ENCODE measurements at regions not wholly inside any gene's neighbourhood (a gene's known extent, or its start where the extent isn't known, plus 50 kb on each side); places are given as distances from the start of the nearest gene placed in this dataset.
"Not testable (repeated sequence)": the region's sequence is repeated elsewhere in the genome, so short reads cannot be mapped to it uniquely, and the experiment has no call there.

DNA sequence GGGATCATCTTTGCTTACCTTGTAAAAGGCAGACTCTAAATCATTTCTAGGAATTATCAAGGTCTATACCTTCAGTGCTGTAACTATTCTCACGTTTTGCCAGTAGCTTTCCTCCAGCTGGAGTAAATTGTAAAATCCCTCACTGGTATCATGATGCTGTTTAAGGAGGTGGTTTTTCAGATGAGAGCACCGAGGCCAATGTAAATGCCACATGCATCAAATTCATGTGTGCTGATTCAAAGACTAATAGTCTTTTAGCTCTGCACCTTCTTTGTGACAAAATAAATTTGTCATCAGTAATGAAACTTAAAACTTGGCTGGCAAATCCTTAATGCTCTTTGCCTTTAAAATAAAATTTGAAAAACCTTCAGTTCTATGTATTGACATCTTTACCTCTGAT lies 503.8 kb downstream of the SETD4 start:
- WGBS, 3 donors, result 40 to 63% (median 43%) methylated on average over 2 of the region's 2 CpGs
- H3K27ac ChIP-seq (ENCODE audit: low read depth, low read length), result no peak overlapping the region

DNA sequence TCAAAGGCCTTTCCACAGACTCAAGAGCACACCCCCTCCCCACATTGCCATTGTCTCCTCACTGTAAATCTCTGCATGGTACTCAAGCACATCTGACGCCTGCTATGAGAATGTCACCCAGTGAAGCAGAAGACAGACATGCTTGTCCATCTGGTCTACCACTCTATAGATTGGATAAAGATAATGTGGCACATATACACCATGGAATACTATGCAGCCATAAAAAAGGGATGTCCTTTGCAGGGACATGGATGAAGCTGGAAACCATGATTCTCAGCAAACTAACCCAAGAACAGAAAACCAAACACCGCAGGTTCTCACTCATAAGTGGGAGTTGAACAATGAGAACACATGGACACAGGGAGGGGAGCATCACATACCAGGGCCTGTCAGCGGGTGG lies 503.4 kb upstream of the RUNX1 start:
- WGBS, 3 donors, result 93 to 95% (median 95%) methylated on average over 3 of the region's 3 CpGs

DNA sequence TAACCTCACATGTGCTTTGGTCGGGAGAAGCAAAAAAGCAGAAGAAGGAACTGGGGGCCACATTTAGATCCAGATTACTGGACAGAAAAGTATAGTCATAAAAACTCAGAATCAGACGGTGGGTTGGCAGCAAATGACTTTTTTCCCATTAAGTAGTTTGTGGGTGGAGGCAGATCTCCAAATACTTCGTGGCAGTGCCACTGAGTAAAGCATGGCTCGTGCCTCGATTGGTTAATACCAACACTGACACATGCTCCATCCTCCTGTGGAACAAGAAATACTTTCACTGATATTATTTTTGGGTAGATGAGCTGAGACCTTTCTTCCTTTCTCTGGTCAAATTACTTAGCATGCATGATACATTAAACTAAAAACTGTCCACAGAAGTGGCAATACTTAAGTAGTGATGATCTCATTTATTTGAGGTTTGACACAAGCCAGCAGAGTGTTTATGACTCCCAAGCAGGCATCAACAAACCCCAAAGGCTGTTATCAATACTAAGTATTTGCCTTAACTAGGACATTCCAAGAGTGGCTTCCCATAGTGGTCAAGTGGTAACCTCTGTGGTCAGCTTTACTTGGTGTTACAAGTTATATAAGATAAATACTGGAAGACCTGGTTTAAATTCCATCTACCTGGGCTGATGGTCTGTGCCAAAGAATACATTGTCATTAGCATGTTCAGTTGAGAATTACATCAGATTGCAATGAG lies 500.0 kb upstream of the RUNX1 start:
- WGBS, 3 donors, result 83 to 92% (median 85%) methylated on average over 5 of the region's 5 CpGs
- no peak overlapping the region for H3K27ac ChIP-seq (ENCODE audit: low read depth, low read length)

More for the DNA sequence above, 503.4 kb upstream of the RUNX1 start:
- not testable (repeated sequence) for H3K27ac ChIP-seq (ENCODE audit: low read depth, low read length)

DNA sequence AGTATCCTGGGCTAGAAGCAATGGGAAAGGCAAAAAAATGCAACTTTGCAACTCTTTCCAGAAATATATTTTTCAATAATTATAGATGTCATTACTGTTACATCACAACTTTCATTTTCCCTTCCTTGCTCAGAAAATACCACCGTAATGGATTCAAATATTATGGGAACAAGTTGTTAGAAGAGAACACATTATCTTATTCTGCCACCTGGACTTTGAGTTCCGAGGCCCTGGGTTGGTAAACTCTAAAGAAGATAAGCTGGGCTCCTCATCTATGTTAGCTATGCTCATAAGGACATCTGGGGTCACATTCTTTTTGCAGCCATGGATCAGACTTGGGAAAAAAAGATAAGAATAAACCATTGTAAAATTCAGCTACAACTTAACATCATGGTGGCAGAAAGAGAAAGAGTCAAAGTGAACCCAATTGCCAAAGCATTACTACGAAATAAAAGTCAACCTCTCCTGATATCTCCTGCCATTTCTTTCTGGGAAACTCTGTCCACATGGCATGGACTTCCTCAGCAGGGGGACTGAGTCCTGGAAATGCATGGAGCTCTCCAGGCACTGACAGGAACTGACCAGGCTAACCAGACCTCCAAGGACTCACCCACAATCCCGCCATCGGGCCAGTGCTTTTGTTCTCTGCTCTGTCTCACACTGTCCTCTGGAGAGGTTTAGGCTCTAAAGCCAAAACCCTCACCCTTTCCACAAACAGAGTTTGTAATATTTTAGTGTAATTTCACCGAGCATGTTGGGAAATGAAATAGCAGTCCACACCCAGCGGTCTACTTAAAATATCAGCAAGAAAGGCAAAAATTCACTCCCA lies 499.1 kb upstream of the RUNX1 start:
- H3K27ac ChIP-seq (ENCODE audit: low read depth, low read length), result no peak overlapping the region
- 72 to 84% (median 84%) methylated on average over 7 of the region's 7 CpGs for WGBS, 3 donors

DNA sequence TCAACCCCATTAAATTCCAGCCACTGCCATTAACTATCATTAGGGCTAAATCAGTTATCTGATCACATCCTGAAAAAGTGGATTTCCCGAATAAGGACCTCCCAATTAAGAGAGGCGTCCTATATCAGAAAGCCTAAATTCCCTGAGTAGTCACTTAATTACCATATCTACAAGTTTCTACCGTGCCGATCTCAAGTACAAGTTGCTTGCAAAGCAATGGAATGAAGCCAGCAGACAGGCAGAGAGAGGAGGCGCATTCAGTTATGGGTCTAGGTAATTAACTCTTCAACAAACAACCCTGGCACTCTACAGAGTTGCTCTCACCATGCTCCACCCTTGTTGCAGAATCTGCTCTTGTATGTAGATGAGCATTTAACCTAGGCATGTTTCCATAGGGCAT lies 494.6 kb upstream of the RUNX1 start:
- WGBS, 3 donors, result 62 to 74% (median 69%) methylated on average over 5 of the region's 5 CpGs
- H3K27ac ChIP-seq (ENCODE audit: low read depth, low read length), result no peak overlapping the region

DNA sequence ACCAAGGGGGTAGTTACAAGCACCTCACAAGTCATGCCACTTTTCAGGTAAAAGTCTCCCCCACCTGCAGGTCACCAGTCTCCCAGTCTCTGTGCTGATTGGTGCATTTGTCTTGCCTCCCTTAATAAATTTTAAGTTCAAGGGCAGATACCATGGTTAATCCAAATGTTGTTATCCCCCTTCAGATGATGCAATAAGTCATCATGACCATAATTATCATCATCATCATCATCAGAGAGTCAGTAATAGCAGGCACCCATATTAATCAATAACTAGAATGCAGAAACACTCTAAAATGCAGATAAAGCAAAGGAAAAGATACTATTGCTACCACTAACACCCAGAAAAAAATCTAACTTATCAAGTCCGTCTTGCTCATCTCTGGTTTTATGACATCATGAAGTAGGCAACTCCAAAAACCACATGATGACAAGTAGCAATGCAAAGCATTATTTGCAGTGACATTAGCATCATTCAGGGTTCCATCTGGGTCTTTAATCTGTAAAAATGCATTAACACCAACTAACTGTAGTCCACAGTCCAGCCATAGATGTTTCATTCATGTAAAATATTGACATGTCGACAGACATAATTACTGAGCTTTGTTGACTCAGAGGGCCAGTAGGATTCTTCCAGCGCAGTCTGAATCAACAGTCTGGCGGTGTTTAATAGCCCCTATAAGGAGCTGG lies 492.0 kb upstream of the RUNX1 start:
- no peak overlapping the region for H3K27ac ChIP-seq (ENCODE audit: low read depth, low read length)
- 84 to 91% (median 88%) methylated on average over 4 of the region's 4 CpGs for WGBS, 3 donors

DNA sequence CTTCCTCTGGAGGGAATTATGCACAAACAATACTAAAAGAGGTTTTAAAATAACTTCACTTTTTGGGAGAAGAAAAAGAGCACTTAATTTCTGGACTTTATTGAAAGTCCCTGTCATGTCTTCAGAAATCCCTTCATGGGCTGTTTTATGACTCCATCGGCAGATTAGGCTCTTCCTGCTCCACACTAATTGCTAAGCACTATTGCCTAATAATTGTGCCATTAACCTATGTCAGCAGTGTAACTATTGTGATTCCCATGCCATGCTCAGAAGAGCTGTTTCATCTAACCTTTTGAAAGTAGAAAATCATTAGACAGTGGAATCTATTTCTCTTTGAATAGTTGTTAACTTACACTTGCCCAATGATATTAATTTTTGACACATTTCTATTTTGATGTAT lies 489.3 kb upstream of the RUNX1 start:
- 42 to 68% (median 60%) methylated on average over 1 of the region's 1 CpG for WGBS, 3 donors

DNA sequence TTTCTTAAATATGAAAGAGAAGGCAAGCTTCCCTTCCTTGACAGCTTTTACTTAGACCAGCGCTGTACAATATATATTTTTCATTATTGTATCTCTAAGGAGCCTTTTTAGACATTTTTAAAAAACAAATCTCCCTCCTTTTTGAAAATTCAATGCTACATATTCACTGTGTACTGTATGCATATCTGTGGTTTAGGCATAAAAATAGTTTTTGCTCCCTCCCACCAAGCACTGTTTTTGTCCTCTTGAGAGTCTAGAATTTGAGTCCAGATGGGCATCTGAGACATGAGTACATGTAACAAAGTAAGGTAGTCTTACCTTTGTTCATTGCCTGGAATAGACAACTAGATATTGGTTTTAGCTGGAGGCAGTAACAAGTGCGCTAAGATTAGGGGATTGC lies 488.5 kb upstream of the RUNX1 start:
- WGBS, 3 donors, result 95 to 99% (median 98%) methylated on average over 2 of the region's 2 CpGs

More for the DNA sequence above, 489.3 kb upstream of the RUNX1 start:
- H3K27ac ChIP-seq (ENCODE audit: low read depth, low read length), result no peak overlapping the region

DNA sequence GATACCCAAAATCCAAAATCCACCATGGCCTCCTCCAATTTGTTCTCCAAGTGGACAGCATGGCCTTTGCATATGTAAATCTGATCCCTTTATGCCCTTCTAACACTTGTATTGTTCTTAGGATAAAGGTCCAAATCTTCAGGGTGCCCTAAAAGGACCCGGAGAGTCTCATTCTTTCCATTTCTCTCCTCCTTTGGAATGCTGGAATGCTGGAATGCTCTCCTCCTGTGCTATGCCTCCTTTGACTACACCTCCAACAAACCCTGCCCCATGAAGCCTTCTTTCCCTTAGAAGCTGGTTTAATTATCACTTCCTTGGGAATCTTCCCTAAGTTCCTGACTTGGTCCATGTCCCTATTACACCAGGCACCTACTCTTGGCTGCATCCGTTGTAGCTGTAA lies 484.8 kb upstream of the RUNX1 start:
- 94 to 97% (median 96%) methylated on average over 2 of the region's 2 CpGs for WGBS, 3 donors
- no peak overlapping the region for H3K27ac ChIP-seq (ENCODE audit: low read depth, low read length)

More for the DNA sequence above, 488.5 kb upstream of the RUNX1 start:
- no peak overlapping the region for H3K27ac ChIP-seq (ENCODE audit: low read depth, low read length)

DNA sequence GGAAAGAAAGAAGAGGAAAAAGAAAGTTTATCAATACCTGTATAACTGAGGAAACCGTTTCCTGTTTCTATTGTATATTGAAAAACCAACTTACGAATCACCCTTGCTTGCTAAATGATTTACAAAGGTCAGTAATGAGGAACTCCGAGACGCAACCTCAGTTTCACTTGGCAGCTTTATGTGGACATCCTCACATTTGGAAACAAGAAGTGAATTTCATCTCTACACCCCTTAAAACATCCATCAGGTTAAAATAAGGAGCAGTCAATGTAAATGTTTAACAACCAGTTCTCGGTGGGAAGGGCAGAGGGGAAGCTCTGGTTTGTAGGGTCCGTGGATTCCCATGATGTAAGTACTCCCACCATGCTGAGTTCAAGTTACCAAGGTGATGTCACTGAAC lies 481.7 kb upstream of the RUNX1 start:
- WGBS, 3 donors, result 54 to 89% (median 64%) methylated on average over 6 of the region's 6 CpGs
- no peak overlapping the region for H3K27ac ChIP-seq (ENCODE audit: low read depth, low read length)

DNA sequence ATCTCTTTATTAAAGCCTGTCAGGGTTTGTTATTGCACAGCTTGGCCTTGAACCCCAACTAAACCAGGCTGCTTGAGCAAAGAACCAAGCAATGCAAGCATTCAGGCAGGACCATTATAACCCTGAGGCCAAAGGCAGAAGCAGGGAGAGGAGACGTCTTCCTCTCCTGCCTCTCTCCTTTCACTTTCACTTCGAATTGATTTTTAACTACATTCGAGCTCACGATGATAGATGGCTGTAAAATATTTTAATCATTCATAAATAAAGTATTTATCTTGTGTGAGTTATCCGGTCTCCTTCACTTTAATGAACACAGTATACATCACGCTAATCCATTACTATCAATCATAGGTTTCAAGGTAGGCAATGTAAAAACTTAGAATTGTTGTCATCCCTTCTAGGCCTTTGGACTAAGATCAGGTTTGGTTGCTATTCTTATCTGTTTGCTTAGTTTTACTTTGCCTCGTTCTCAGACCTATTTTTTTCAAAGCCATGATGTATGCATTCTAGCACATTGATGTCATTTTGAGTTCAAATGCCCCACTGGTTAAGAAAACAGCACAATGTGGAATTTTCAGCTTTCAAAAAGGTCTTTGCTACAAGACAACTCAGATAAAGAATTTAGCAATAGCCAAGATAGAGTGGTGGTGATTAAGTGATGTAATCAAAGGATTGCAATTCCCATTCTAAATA lies 480.2 kb upstream of the RUNX1 start:
- WGBS, 3 donors, result 13 to 25% (median 19%) methylated on average over 7 of the region's 7 CpGs
- peak overlapping the region; percentile 11 for H3K27ac ChIP-seq (ENCODE audit: low read depth, low read length)

DNA sequence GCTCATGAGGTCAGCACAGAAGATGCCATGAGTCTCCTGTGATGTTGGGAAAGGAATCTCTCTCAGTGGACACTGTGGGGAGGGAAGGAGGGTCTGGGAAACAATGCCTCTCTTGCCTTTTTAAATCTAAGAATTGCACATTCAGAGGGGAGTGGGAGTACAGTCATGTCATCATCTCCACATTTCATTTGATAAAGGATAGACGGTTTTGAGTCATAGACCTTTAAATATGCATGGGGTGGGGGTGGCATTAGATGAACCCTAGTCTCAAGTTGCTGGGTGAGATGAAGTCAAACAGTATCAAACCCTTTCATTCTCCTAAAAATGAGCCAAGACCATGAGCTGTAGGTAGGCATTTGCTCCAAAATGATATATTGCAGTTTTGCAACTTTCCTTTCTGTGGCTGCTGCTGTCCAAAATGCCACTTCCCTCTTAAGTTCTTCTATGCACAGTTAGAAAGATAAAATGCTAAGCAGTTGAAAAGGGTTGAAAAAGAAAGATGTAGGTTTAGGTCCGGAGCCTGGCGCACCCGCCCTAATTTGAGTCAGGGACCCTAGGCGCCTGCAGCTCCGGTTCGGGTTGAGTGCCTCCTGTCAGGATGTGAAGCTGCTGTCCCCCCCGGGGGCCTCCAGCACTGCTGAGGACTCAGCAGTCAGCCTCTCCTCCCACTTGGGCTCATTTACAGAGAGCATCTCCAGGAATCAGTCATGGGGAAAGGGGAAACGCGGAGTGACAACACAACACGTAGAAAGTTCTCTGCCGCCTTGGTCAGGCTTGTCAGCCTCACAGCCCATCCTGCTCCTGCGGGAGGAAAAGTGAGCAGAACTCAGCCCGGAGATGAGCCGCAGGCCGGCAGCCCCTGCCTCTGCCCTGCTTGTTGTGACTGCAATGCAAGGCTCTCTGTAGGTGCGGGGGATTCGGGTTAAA lies 479.3 kb upstream of the RUNX1 start:
- H3K27ac ChIP-seq (ENCODE audit: low read depth, low read length), result peak overlapping the region; percentile 11
- WGBS, 3 donors, result 28 to 64% (median 37%) methylated on average over 18 of the region's 18 CpGs

DNA sequence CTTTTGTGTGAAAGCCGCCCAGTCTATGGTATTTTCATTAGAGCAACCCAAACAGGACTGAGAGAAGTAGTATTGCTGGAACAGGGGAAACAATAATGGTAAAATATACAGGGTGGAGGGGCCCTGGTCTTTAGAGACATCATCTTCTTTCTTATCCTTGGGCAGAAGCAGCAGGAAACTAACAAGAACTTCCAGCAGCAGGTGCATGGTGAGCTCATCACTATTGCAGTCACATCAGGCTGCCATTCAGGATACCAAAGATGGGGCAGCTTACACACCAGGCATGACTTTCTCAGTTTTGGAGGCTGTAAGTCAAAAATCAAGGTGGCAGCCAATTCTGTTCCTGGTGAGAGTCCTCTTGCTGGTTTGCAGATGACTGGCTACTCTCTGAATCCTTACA lies 478.3 kb upstream of the RUNX1 start:
- 95 to 100% (median 100%) methylated on average over 1 of the region's 1 CpG for WGBS, 3 donors
- no peak overlapping the region for H3K27ac ChIP-seq (ENCODE audit: low read depth, low read length)

DNA sequence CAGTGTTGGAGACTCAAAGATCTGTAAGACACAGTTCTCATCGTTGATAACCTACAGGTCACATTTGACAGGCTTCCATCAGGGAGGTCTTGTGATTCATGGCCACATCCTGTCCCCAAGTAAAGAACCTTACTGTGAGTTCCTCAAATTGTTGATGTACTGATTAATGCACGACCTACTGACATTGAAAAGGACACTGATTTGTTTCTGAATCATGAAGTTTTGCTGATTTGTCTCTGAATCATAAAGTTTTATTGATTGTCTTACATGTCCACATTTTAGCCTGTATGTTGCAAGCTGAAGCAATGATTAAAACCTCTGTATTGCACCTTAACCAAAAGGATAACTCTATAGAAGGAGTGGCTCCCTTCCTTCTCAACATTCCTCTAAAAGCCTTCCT lies 476.3 kb upstream of the RUNX1 start:
- no peak overlapping the region for H3K27ac ChIP-seq (ENCODE audit: low read depth, low read length)
- WGBS, 3 donors, result 37 to 47% (median 37%) methylated on average over 2 of the region's 2 CpGs

DNA sequence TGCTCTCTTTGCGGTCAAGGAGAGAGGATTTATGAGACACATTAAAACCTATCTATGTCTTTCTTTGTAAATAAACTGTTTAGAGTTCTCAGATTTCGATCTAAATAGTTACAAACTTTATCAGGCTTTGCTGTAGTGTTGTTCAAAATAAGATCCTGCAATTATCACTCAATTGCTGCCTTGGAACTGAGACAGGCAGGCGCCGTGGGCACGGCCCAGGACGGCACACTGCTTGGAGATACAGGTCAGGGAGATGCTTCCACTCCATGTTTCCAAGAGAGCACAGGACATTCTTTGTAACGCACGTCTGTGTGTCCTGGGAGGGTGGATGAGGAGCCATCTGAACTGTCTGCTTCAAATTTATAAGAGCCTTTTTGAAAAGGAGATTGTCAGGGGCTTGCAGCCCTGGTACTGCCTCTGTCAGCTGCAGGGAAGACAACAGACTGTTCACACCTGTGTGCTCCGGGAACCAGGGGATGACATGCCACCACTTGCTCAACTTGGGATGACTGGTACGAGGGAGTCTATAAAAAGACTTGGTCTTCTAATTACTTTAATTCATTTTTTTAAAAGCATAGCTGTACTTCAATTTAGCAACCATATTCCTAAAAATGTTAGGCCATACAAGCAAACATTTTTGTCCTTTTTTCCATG lies 472.9 kb upstream of the RUNX1 start:
- no peak overlapping the region for H3K27ac ChIP-seq (ENCODE audit: low read depth, low read length)
- 95 to 96% (median 95%) methylated on average over 10 of the region's 10 CpGs for WGBS, 3 donors

DNA sequence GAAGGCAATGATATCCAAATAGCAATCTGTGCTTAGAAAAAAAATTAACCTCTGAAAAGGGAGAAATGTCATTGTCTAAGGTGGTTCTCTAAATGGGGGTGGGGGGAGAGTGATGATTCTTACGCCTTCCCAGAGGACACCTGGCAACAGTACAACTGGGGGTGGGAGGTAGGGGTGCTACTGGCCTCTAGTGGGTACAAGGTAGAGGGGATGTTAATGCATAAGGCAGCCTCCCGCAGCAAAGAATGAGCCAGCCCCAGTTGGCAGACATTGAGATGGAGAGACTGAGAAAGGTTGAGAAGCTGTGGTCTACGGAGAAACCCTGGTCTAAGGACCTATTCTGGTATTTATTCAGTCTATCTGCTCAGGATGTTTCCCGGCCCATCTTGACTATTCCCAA lies 472.2 kb upstream of the RUNX1 start:
- no peak overlapping the region for H3K27ac ChIP-seq (ENCODE audit: low read depth, low read length)
- WGBS, 3 donors, result 97 to 98% (median 97%) methylated on average over 4 of the region's 4 CpGs

DNA sequence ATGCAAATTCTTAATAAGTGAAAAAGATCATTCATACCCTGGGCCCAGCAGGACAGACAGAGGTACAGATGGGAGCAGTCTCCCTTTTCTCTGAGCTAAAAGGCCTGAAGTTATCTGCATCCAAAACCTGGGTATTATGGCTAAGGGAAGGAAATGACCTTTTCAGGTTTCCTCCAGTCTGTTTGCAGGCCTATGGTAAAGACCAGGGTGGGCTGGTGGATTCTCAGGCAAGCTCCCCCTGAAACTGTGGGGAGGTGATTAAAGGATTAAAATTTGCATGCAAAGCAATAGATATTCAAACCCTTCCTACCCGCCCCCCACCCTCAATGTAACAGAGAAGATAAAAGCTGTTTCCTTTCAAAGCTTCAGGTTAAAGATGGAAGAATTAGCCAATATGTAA lies 471.8 kb upstream of the RUNX1 start:
- WGBS, 3 donors, result 88 to 95% (median 93%) methylated on average over 1 of the region's 1 CpG
- no peak overlapping the region for H3K27ac ChIP-seq (ENCODE audit: low read depth, low read length)
